ENCODE measurements at regions not wholly inside any gene's neighbourhood (a gene's known extent, or its start where the extent isn't known, plus 50 kb on each side); places are given as distances from the start of the nearest gene placed in this dataset.

GRCh38 chr3:124126436-124127023 lies 134.6 kb upstream of the ROPN1 start:
- TF ChIP-seq CTCF (conservative IDR thresholded peaks at IDR 0.05), result no peak
- H3K27ac ChIP-seq, result no peak overlapping the region

GRCh38 chr3:124131158-124131557 lies 139.2 kb upstream of the ROPN1 start:
- no peak for TF ChIP-seq CTCF (conservative IDR thresholded peaks at IDR 0.05)
- H3K27ac ChIP-seq, result no peak overlapping the region

- TF ChIP-seq CTCF (conservative IDR thresholded peaks at IDR 0.05), result no peak
- H3K27ac ChIP-seq, result no peak overlapping the region
Measured at GRCh38 chr3:124131580-124131979, 139.7 kb upstream of the ROPN1 start.

GRCh38 chr3:124132813-124133212 lies 140.9 kb upstream of the ROPN1 start:
- H3K27ac ChIP-seq, result no peak overlapping the region
- TF ChIP-seq CTCF (conservative IDR thresholded peaks at IDR 0.05), result no peak

- no peak for TF ChIP-seq CTCF (conservative IDR thresholded peaks at IDR 0.05)
- H3K27ac ChIP-seq, result no peak overlapping the region
Measured at GRCh38 chr3:124133366-124133940, 141.5 kb upstream of the ROPN1 start.

GRCh38 chr3:124137216-124137615 lies 145.3 kb upstream of the ROPN1 start:
- H3K27ac ChIP-seq, result no peak overlapping the region
- no peak for TF ChIP-seq CTCF (conservative IDR thresholded peaks at IDR 0.05)

GRCh38 chr3:124138148-124138547 lies 146.2 kb upstream of the ROPN1 start:
- no peak for TF ChIP-seq CTCF (conservative IDR thresholded peaks at IDR 0.05)
- H3K27ac ChIP-seq, result no peak overlapping the region
